Endothelial cell of umbilical vein (primary cell): ENCODE measurements at regions not wholly inside any gene's neighbourhood (a gene's known extent, or its start where the extent isn't known, plus 50 kb on each side); places are given as distances from the start of the nearest gene placed in this dataset.

Experiments
- CTCF ChIP-seq, 2 donors: IDR thresholded peaks; 1 replicate in 1 of 2; 2 replicates in 1 of 2; pipeline ENCODE4 v1.5.1; 2011; ENCODE audit warnings: low read length in 2 of 2, mild to moderate bottlenecking in 2 of 2, moderate library complexity in 2 of 2, control low read depth in 1 of 2, inconsistent platforms in 1 of 2, low read depth in 1 of 2; ENCODE audit not compliant: insufficient read depth in 1 of 2; ENCODE audit errors: extremely low read depth in 1 of 2
- EZH2 ChIP-seq: IDR thresholded peaks from 2 replicates; pipeline ENCODE4 v1.6.1; 2012; ENCODE audit warnings: borderline replicate concordance, low read depth, mild to moderate bottlenecking, moderate library complexity, low read length, inconsistent platforms; ENCODE audit not compliant: severe bottlenecking
- FOS ChIP-seq: IDR thresholded peaks from 2 replicates; pipeline ENCODE4 v1.6.1; 2011; ENCODE audit warnings: mild to moderate bottlenecking, low read length, moderate library complexity, borderline replicate concordance; ENCODE audit not compliant: insufficient read depth
- GATA2 ChIP-seq: IDR thresholded peaks from 2 replicates; pipeline ENCODE4 v1.7.0; 2011; ENCODE audit warnings: low read depth, mild to moderate bottlenecking, moderate library complexity, mixed read lengths, low read length; ENCODE audit not compliant: insufficient read length, insufficient read depth
- JUN ChIP-seq: IDR thresholded peaks from 2 replicates; pipeline ENCODE4 v1.6.1; 2011; ENCODE audit warnings: borderline replicate concordance, low read depth; ENCODE audit not compliant: insufficient read length, insufficient read depth
- MYC ChIP-seq: IDR thresholded peaks from one replicate; pipeline ENCODE4 v1.6.1; 2011; ENCODE audit warnings: mild to moderate bottlenecking, low read depth, low read length
- POLR2A ChIP-seq: IDR thresholded peaks from 2 replicates; pipeline ENCODE4 v1.6.1; 2012; ENCODE audit warnings: low read depth, mild to moderate bottlenecking, control low read depth, low read length
- POLR2AphosphoS5 ChIP-seq: IDR thresholded peaks from 2 replicates; pipeline ENCODE4 v1.6.1; 2012; ENCODE audit warnings: low read depth, mild to moderate bottlenecking, control low read depth, low read length, moderate library complexity; ENCODE audit not compliant: insufficient read depth
- TF ChIP-seq, protein P1 (sequence below): IDR thresholded peaks from 2 replicates; pipeline ENCODE4 v1.6.1; 2011; ENCODE audit not compliant: insufficient read depth, insufficient read length

- TF ChIP-seq CTCF (IDR thresholded peaks at IDR 0.05; ENCODE audit: extremely low read depth in 1 of 2, insufficient read depth in 1 of 2, low read depth in 1 of 2, low read length in 2 of 2) = no peak
- TF ChIP-seq JUN = no peak
- TF ChIP-seq POLR2A = no peak
- TF ChIP-seq EZH2 = no peak
- TF ChIP-seq, protein P1, sequence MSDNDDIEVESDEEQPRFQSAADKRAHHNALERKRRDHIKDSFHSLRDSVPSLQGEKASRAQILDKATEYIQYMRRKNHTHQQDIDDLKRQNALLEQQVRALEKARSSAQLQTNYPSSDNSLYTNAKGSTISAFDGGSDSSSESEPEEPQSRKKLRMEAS = no peak
- no peak for TF ChIP-seq POLR2AphosphoS5
- TF ChIP-seq MYC = no peak
- no peak for TF ChIP-seq FOS
- no peak for TF ChIP-seq GATA2
Measured at GRCh38 chrX:58044130-58044529, 133.9 kb upstream of the ZXDA start.
